A172 (cell line): ENCODE measurements at regions not wholly inside any gene's neighbourhood (a gene's known extent, or its start where the extent isn't known, plus 50 kb on each side); places are given as distances from the start of the nearest gene placed in this dataset.

Experiments used
- DNase-seq: peaks from one replicate; pipeline ENCODE4 v3.0.0-alpha.2; 2015; ENCODE audit warnings: low spot score

GRCh38 chr7:118696879-118697278, 472.4 kb downstream of the ANKRD7 start:
- no peak for DNase-seq

- DNase-seq = no peak
These were observed 474.7 kb downstream of the ANKRD7 start for GRCh38 chr7:118699222-118699621.

- no peak for DNase-seq
These were observed 484.2 kb downstream of the ANKRD7 start for GRCh38 chr7:118708741-118709140.

GRCh38 chr7:118711688-118712087, 487.2 kb downstream of the ANKRD7 start:
- no peak for DNase-seq

- DNase-seq = no peak
These were observed 488.5 kb downstream of the ANKRD7 start for GRCh38 chr7:118713039-118713438.

- no peak for DNase-seq
These were observed 496.1 kb downstream of the ANKRD7 start for GRCh38 chr7:118720632-118721031.

GRCh38 chr7:118731854-118732253, 507.4 kb downstream of the ANKRD7 start:
- no peak for DNase-seq

GRCh38 chr7:118734541-118734940, 510.0 kb downstream of the ANKRD7 start:
- DNase-seq = no peak

- DNase-seq = no peak
These were observed 510.9 kb downstream of the ANKRD7 start for GRCh38 chr7:118735441-118735840.

GRCh38 chr7:118737935-118738334, 513.4 kb downstream of the ANKRD7 start:
- DNase-seq = no peak

- DNase-seq = no peak
These were observed 521.4 kb downstream of the ANKRD7 start for GRCh38 chr7:118745927-118746326.

GRCh38 chr7:118747473-118747872, 523.0 kb downstream of the ANKRD7 start:
- DNase-seq = no peak

GRCh38 chr7:118753479-118753878, 529.0 kb downstream of the ANKRD7 start:
- DNase-seq = no peak

GRCh38 chr7:118754608-118755007, 530.1 kb downstream of the ANKRD7 start:
- DNase-seq = no peak

GRCh38 chr7:118755067-118755625, 530.6 kb downstream of the ANKRD7 start:
- DNase-seq = no peak

- DNase-seq = no peak
These were observed 532.6 kb downstream of the ANKRD7 start for GRCh38 chr7:118757066-118757465.

GRCh38 chr7:118758582-118758981, 534.1 kb downstream of the ANKRD7 start:
- no peak for DNase-seq

- no peak for DNase-seq
These were observed 535.4 kb downstream of the ANKRD7 start for GRCh38 chr7:118759921-118760320.

- DNase-seq = no peak
These were observed 537.9 kb downstream of the ANKRD7 start for GRCh38 chr7:118762451-118762850.

GRCh38 chr7:118764221-118764620, 539.7 kb downstream of the ANKRD7 start:
- DNase-seq = no peak

GRCh38 chr7:118771672-118772071, 547.2 kb downstream of the ANKRD7 start:
- DNase-seq = no peak

GRCh38 chr7:118777308-118777707, 552.8 kb downstream of the ANKRD7 start:
- no peak for DNase-seq

- DNase-seq = no peak
These were observed 568.2 kb downstream of the ANKRD7 start for GRCh38 chr7:118792682-118793081.

GRCh38 chr7:118793582-118793981, 569.1 kb downstream of the ANKRD7 start:
- no peak for DNase-seq
